GM18867 (cell line): ENCODE measurements at regions not wholly inside any gene's neighbourhood (a gene's known extent, or its start where the extent isn't known, plus 50 kb on each side); places are given as distances from the start of the nearest gene placed in this dataset.

Experiments used
- ATAC-seq: cut with Tn5 transposase; IDR thresholded peaks from one replicate; pipeline ENCODE4 v1.9.1; 2021; ENCODE audit warnings: mild to moderate bottlenecking, moderate library complexity; ENCODE audit not compliant: unreplicated experiment

DNA sequence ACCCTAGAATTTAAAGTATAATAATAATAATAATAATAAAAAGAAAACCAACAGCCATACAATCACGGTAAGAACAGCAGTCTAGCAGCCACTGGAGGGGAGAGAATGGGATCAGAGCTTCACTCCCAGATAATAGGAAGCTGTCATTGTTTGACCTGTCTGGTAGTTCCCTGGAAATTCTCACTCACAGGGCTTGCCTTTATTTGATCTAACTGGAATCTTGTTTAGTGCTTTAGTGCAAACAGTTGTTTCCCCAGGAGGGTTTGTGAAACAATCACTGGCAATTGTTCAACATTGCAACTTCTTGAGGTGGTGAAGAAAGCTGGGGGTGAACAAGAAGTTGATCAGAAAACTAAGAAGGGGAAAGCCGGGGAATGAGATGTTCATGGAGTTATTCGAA, 68.7 kb upstream of the PTCSC3 start:
- no peak for ATAC-seq

DNA sequence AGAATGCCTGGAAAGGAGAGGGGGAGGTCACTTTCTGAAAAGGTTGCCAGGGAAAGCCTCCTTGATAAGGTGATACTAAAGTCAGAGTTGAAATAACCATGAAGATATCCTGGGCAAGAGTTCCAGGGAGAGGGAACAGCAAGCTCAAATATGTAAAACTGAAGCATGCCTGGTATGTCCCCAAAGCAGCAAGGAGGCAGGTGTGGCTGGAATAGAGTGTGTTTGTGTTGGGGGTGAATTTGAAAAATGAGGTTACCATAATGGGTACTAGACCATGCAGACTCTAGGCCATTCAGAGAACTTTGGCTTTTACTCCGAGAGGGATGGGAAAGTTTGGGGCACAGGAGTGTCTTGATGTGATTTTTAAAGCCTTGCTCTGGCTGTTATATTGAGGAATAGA, 66.7 kb upstream of the PTCSC3 start:
- ATAC-seq = no peak

DNA sequence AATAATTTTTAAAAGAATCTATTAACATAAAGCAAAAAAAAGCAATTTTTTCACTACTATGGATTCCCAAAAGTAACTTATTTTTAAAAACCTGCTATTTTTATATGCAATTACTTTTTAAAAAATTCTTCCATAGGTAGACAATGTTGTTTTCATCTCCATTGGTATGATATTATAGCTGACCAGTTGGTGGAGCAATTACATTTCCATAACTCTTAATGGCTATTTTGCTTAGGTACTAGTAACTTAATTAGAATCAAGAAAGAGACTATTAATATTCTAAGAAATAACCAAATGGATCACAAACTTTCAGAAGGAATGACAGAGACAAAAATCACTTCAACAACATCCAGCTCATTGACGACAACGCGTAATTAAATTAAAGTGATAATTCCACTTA, 64.7 kb upstream of the PTCSC3 start:
- no peak for ATAC-seq

DNA sequence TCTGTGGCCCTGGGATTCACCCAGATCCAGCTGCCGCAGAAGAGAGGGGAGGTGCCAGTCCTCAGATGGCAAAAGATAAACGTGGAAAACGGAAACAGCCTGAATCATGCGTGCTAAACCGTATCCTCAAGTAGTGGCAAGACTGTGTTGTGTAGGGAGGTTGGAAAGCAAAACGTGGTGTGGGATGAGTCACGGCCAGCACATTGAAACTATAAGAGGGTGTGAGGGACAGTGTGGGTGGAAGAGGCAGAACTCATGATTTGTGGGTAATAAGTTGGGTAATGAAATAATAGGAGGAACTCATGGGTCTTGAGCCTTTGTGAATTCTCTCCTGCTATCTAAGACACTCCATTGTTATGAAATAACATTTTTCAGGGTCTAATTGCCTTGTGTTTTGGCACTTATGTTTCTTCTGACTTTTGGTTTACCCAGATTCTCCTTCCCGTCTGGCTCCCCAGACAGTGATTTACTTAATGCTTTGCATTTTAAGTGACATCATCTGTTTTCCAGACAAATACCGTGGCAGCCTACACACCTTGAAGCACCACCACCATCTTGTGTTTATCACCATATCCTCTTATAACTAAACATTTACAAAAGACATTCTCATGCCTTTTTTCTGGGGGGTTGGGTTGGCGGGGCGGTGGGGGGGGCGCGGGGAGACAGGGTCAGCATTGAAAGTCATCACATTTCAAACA, 62.3 kb upstream of the PTCSC3 start:
- ATAC-seq = peak; percentile 63

DNA sequence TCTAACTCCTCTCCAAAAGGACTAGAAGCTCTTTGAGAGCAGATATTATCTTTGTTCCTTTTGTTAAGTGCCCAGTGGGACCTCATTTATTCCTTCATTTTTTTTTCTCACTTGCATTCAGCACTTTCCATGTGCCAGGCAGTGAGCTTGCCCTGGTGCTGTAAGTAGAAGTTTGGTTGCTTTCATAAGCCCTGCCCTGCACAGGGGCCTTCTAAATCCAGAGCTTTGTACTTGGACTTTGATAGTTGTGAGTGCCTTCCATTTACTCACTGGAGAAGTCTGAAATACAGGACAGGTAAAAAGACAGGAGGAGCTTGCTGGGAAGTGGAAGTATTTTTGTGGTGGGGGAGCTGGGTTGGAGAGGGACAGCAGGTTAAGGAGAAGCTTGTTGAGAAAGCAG, 56.7 kb upstream of the PTCSC3 start:
- no peak for ATAC-seq

DNA sequence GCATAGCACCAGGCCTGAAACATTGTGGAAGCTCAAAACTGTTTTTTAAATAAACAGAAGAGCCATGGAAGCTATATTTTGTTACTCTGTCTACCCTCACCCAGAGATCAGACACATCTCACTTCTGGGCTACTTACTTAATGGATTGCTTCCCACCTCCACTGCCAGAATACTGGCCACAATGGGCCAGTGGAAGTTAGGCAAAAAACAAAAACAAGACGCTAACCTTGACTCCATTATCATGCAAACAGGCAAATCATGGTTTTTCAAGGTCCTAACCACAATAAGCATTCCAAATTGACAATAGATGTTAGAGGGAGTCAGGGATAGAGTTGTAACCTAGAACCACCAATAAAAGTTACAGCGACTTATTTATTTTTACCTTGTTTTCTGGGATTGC, 52.7 kb upstream of the PTCSC3 start:
- no peak for ATAC-seq

DNA sequence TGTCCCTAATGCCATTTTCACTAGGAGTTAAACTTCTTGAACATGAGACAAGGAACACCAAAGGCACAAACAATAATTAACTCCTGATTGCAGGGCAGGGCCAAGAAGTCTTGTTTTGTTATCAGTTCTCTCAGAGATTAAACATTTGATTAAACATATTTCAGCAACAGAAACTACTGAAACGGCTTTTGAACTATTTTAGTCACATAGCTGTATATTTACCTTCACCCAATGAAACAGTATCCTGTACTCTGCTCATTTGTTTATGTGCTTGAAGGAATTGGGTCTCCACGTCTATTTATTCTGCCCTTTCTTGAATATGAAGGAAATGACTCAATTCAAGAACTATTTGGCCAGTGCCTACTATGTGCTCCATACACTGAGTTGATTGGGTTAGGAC, 51.3 kb upstream of the PTCSC3 start:
- no peak for ATAC-seq

DNA sequence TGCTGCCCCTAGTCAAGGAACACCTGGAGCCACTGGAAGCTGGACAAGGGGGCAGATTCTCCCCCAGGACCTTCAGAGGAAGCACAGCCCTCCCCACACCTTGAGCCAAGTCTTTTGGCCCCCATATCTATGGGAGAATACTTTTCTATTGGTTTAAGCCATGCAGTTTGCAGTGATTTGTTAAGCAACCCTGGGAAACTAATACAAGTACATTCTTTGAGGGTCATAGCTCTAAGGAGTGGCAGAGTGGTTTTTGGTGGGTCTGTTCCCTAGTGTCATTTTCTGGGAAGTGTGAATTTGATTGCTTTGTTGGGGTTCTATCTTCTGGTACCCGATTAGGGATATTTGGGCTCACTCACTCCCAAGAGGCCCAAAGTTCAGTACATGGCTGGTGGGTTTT, 50.8 kb upstream of the PTCSC3 start:
- ATAC-seq = no peak
